Adipocyte (in vitro differentiated cells): ENCODE measurements at regions not wholly inside any gene's neighbourhood (a gene's known extent, or its start where the extent isn't known, plus 50 kb on each side); places are given as distances from the start of the nearest gene placed in this dataset.

Experiments used
- DNase-seq: peaks from one replicate; pipeline ENCODE4 v3.0.0-alpha.2; 2015; ENCODE audit warnings: low read depth
- H3K27me3 ChIP-seq: replicated peaks from 2 replicates; pipeline ENCODE4 v1.7.0; 2013; ENCODE audit warnings: mild to moderate bottlenecking, low read length, moderate library complexity; ENCODE audit not compliant: control insufficient read depth, insufficient read depth
- H3K36me3 ChIP-seq: 2 replicates; pipeline ENCODE4 v1.7.0; 2013; ENCODE audit warnings: low read length, mild to moderate bottlenecking, moderate library complexity; ENCODE audit not compliant: control insufficient read depth, insufficient read depth, severe bottlenecking
- H3K4me1 ChIP-seq: 2 replicates; pipeline ENCODE4 v1.7.0; 2013; ENCODE audit warnings: mild to moderate bottlenecking, low read length, moderate library complexity; ENCODE audit not compliant: control insufficient read depth, insufficient read depth
- H3K4me3 ChIP-seq: 2 replicates; pipeline ENCODE4 v1.7.0; 2013; ENCODE audit warnings: mild to moderate bottlenecking, low read length, moderate library complexity
- H3K9ac ChIP-seq: 2 replicates; pipeline ENCODE4 v1.7.0; 2013; ENCODE audit warnings: mild to moderate bottlenecking, low read length, moderate library complexity
- H3K9me3 ChIP-seq: 2 replicates; pipeline ENCODE4 v1.7.0; 2013; ENCODE audit warnings: mild to moderate bottlenecking, low read length, moderate library complexity; ENCODE audit not compliant: control insufficient read depth

DNA sequence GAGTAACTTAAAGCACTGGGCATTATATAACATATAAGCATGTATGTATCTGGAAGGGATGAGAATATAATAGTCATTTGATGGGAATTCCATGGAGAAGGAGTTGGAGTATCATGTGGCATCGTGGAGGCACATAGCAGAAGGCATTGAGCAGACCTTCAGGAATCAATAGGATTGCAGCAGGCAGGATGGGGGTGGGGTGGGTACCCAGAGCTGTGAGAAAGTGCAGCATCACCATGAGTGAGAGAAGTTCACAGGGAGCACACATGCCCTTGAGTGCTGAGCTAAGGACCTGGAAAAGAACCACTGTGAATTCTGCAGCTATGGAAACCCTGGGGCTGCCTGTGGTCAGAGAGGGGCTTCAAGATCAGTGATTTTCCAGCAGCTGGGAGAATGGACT is 57.3 kb downstream of the MED10 start:
- peaks cover 7% of the 10 kb centered on the region for H3K9me3 ChIP-seq
- H3K27me3 ChIP-seq, result no peaks in the 10 kb centered on the region
- H3K4me1 ChIP-seq, result peaks cover 20% of the 10 kb centered on the region
- H3K36me3 ChIP-seq, result no peaks in the 10 kb centered on the region
- no peak for DNase-seq
- H3K9ac ChIP-seq, result no peak overlapping the region
- no peak overlapping the region for H3K4me3 ChIP-seq

DNA sequence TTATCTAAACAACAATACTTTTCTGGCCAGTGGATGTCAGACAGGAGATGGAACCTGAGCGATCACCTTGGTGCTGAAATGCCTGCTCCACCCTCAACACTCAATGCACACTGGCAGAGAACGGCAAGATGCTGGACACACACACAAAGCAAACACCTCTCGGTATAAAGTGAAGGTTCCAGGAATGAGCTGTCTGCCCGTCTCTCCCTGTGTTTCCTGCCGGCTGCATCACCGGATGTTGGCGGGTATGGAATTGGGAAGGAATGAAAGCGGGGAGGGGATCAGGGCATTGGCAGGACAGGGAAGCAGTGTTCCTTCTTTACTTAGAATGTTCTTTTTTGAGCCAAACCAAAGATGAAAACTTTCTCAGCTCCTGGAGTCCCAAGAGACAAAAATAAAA is 59.2 kb downstream of the MED10 start:
- DNase-seq, result no peak
- no peak overlapping the region for H3K4me3 ChIP-seq
- peaks cover 20% of the 10 kb centered on the region for H3K4me1 ChIP-seq
- no peak overlapping the region for H3K9ac ChIP-seq
- peaks cover 3% of the 10 kb centered on the region for H3K27me3 ChIP-seq
- peaks cover 7% of the 10 kb centered on the region for H3K9me3 ChIP-seq
- no peaks in the 10 kb centered on the region for H3K36me3 ChIP-seq

DNA sequence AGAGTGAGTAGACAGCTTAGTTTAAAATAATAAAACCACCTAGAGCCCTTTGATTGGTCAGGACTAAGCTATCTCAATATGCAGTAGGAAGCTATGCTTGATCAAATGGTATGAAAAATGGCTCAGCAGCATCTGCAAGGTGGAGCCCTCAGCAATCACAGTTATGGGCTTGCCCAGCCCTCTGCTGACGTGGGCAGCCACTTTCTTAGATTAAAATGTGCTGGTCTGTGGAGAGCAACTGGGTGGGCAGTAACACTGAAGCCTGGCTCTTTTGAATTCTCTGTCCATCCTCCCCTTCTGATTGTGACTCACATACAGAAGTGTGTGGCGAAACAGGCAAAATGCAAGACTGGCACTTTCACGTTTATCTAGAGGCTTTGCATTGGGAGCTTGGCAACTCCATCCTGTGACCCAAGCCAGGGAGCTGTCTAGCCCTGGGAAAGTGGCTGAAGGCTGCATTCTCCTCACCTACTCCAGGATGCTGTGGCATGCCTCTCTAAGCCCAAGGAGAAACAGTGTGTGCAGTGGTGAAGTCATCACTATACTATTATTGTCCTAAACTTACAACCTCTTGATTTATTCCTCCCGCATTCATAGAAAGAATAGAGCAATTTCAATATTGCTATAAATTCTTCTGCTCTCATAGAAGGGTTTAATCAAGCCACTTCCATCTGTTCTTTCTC is 61.1 kb downstream of the MED10 start:
- Histone ChIP-seq H3K4me3 (no peak overlapping the region), H3K27me3 (peaks cover 3% of the 10 kb centered on the region), H3K4me1 (peaks cover 20% of the 10 kb centered on the region), H3K9me3 (peaks cover 7% of the 10 kb centered on the region), H3K9ac (no peak overlapping the region), H3K36me3 (no peaks in the 10 kb centered on the region)
- DNase-seq, result no peak

GRCh38 chr5:6315580-6315979 is 62.8 kb downstream of the MED10 start:
- Histone ChIP-seq H3K27me3 (peaks cover 3% of the 10 kb centered on the region), H3K4me3 (no peak overlapping the region), H3K9ac (no peak overlapping the region), H3K9me3 (peaks cover under 1% of the 10 kb centered on the region), H3K4me1 (peaks cover 20% of the 10 kb centered on the region), H3K36me3 (no peaks in the 10 kb centered on the region)
- DNase-seq, result no peak

- no peak overlapping the region for H3K9ac ChIP-seq
- H3K27me3 ChIP-seq, result peaks cover 3% of the 10 kb centered on the region
- H3K4me3 ChIP-seq, result no peak overlapping the region
- DNase-seq, result no peak
- no peaks in the 10 kb centered on the region for H3K36me3 ChIP-seq
- no peaks in the 10 kb centered on the region for H3K9me3 ChIP-seq
- no peaks in the 10 kb centered on the region for H3K4me1 ChIP-seq
Measured at GRCh38 chr5:6311568-6312501, 66.5 kb downstream of the MED10 start.

DNA sequence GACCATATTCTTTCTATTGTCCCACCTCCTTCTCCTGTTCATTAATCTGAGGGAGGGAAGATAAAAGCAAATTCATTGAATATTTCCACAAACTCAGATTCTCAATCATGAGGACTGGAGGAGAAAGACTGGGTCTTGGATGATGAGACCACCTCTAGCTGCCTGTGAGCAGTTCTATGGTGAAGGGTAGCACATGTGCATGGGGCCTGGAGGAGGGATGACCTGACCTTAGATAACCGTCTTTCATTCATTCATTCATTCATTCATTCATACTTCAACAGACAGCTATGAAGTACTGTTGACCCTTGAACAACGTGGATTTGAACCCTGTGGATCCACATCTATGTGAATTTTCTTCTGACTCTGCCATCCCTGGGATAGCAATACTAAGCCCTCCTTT is 68.4 kb downstream of the MED10 start:
- H3K27me3 ChIP-seq, result no peaks in the 10 kb centered on the region
- no peaks in the 10 kb centered on the region for H3K36me3 ChIP-seq
- H3K4me1 ChIP-seq, result no peaks in the 10 kb centered on the region
- H3K9ac ChIP-seq, result no peak overlapping the region
- H3K4me3 ChIP-seq, result no peak overlapping the region
- no peak for DNase-seq
- H3K9me3 ChIP-seq, result no peaks in the 10 kb centered on the region

DNA sequence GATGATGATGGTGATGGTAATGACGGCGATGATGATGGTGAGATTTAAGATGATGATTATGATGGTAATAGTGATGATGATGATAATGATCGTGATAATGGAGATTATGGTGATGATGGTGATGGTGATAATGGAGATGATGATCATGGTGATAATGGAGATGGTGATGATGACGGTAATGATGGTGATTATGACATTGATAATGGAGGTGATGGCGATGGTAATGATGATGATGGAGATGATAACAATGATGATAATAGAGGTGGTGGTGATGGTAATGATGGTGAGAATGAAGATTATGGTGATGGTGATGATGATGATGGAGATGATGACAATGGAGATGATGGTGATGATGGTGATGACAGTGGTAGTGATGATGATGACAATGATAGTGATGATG is 69.7 kb downstream of the MED10 start:
- no peaks in the 10 kb centered on the region for H3K9me3 ChIP-seq
- no peak for DNase-seq
- no peak overlapping the region for H3K4me3 ChIP-seq
- H3K4me1 ChIP-seq, result no peaks in the 10 kb centered on the region
- H3K27me3 ChIP-seq, result peaks cover 3% of the 10 kb centered on the region
- no peak overlapping the region for H3K9ac ChIP-seq
- H3K36me3 ChIP-seq, result no peaks in the 10 kb centered on the region

DNA sequence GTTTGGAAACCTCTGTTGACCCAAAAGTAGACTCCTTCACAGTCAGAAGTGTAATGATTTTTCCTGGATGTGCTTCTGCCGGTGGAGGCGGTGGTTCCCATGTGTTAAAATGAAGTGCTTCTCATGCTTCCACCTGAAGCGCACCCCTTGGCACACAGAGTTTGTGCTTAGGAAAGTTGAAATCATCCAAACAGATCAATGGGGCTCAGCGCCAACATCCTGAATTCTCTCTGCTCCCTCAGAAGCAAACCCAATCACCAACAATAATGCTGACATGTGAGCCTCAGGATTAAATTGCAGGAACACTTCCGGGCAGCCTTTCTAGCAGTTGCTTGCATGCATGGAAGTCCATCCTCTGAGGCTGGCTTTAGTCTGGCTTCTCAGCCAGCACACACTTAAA is 71.0 kb downstream of the MED10 start:
- DNase-seq, result no peak
- H3K27me3 ChIP-seq, result peaks cover 5% of the 10 kb centered on the region

DNA sequence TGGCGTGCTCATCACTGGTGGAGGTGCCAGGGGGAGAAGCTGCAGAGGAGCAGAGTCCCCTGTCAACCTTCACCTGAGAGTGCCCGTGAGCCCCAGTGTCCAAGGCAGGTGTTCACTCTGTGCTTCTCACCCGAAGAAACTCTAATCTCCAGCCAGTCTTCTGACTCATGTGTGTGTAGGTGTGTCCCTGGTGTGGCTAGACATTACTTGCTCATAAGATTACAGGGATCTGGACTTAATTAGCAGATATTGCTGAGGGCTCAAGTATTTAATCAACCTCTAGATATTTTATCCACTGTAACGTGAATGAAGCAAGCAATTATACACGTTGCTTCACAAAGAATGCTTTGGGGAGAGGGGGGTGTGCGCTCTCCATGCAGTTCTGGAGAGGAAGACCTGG is 72.5 kb downstream of the MED10 start:
- no peaks in the 10 kb centered on the region for H3K36me3 ChIP-seq
- H3K27me3 ChIP-seq, result peaks cover 5% of the 10 kb centered on the region
- no peak overlapping the region for H3K4me3 ChIP-seq
- no peak overlapping the region for H3K9ac ChIP-seq
- no peaks in the 10 kb centered on the region for H3K9me3 ChIP-seq
- no peak for DNase-seq
- no peaks in the 10 kb centered on the region for H3K4me1 ChIP-seq

More for the DNA sequence above, 71.0 kb downstream of the MED10 start:
- Histone ChIP-seq H3K36me3 (no peaks in the 10 kb centered on the region), H3K9me3 (no peaks in the 10 kb centered on the region), H3K9ac (no peak overlapping the region), H3K4me3 (no peak overlapping the region), H3K4me1 (no peaks in the 10 kb centered on the region)

- H3K4me3 ChIP-seq, result no peak overlapping the region
- no peak for DNase-seq
- H3K9me3 ChIP-seq, result no peaks in the 10 kb centered on the region
- peaks cover 5% of the 10 kb centered on the region for H3K27me3 ChIP-seq
- H3K36me3 ChIP-seq, result no peaks in the 10 kb centered on the region
- H3K4me1 ChIP-seq, result no peaks in the 10 kb centered on the region
- no peak overlapping the region for H3K9ac ChIP-seq
Measured at GRCh38 chr5:6302684-6303083, 75.7 kb downstream of the MED10 start.

DNA sequence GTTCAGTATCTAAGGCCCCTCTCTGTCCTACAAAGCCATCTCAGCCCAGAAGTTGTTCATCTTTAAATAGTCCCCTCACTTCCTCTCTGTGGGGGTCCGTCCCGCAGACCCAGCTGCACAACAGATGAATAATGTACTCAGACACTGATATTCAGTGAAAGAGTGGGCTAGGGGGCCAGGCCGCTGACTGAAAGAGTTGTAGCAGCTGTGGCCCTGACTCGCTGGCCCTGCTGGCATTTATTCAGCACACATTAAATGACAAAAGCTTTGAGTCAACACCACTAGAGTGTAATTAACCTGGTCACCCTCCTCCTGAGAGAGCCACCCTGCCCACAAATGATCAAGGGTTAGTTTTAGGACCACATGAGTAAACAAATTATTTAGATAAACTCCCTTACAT is 76.3 kb downstream of the MED10 start:
- H3K9me3 ChIP-seq, result no peaks in the 10 kb centered on the region
- H3K27me3 ChIP-seq, result peaks cover 5% of the 10 kb centered on the region
- no peak for DNase-seq
- H3K4me3 ChIP-seq, result no peak overlapping the region
- H3K9ac ChIP-seq, result no peak overlapping the region
- H3K36me3 ChIP-seq, result no peaks in the 10 kb centered on the region
- no peaks in the 10 kb centered on the region for H3K4me1 ChIP-seq
